Activated naive CD4-positive, alpha-beta T cell treated with anti-CD3 and anti-CD28 coated beads for 36 hours (primary cell): ENCODE measurements at regions not wholly inside any gene's neighbourhood (a gene's known extent, or its start where the extent isn't known, plus 50 kb on each side); places are given as distances from the start of the nearest gene placed in this dataset.

Source experiments
- CTCF ChIA-PET: fragments of 350-600 bp; sonication (Branson Sonifier 250); formaldehyde crosslinking; loops from one replicate; lab custom pipeline; 2021; ENCODE audit warnings: antibody characterized with exemption; lab: Charles Lee
- DNase-seq: peaks from one replicate; pipeline ENCODE4 v3.0.0-alpha.2; 2020
- H3K27ac Mint-ChIP-seq: one replicate; pipeline ENCODE4 v1.8.0; 2021; ENCODE audit warnings: mild to moderate bottlenecking, mixed read lengths
- H3K27me3 Mint-ChIP-seq: one replicate; pipeline ENCODE4 v1.8.0; 2021; ENCODE audit warnings: low read depth, mixed read lengths
- H3K36me3 Mint-ChIP-seq: one replicate; pipeline ENCODE4 v1.8.0; 2021; ENCODE audit warnings: low read depth, mixed read lengths
- H3K4me1 Mint-ChIP-seq: one replicate; pipeline ENCODE4 v1.8.0; 2021; ENCODE audit warnings: low read depth, mixed read lengths
- H3K4me3 Mint-ChIP-seq: one replicate; pipeline ENCODE4 v1.8.0; 2021; ENCODE audit warnings: mild to moderate bottlenecking, moderate library complexity, mixed read lengths
- H3K9me3 Mint-ChIP-seq: one replicate; pipeline ENCODE4 v1.8.0; 2021; ENCODE audit warnings: mixed read lengths
- intact Hi-C: fragments of 100-400 bp; cut with micrococcal nuclease; formaldehyde crosslinking; loops from one replicate; pipeline ENCODE4 v1.15.1; 2023

DNA sequence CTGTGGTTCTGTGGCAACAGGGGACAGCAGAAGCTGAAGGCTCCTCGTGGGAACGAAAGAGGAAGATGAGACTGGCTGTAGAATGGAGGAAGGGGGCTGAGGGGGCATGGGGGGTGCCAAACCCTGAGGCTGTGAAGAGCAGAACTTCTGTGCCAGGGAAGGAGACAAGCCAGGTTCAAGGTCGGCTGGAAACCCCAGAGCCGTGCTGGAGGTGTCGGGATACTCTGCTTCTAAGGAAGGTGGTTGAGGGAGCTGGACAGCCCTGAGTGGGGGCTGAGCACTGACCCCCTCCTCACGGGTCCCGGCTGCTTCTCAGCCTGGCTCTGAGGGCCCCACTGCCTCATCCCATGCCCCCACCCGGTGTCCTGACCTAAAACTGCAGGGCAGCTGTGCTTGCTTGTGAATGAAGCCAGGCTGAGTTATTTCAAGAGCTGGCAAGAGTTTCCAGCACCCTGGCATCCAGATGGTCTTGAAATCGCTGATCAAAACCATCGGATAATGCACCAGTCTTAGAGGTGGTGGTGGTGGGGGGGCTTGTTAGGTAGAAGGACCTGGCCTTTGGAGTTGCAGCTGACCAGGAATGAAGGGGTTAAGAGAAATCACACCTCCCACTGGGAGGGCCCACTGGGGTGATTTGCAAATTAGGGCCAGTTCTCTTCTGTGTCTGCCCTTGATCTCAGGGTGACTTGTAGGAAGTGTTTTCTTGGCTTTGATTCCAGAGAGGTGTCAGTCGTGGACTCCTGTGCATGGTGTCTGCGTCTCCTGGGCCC lies 218.9 kb upstream of the C1orf174 start:
- Mint-ChIP-seq H3K27ac (no peak overlapping the region), H3K4me3 (no peak overlapping the region), H3K27me3 (no peaks in the 10 kb centered on the region), H3K9me3 (peaks cover 8% of the 10 kb centered on the region), H3K36me3 (no peaks in the 10 kb centered on the region), H3K4me1 (no peaks in the 10 kb centered on the region)
- DNase-seq, result no peak
- intact Hi-C loops, result no loop called here
- CTCF ChIA-PET, result no interaction called here

DNA sequence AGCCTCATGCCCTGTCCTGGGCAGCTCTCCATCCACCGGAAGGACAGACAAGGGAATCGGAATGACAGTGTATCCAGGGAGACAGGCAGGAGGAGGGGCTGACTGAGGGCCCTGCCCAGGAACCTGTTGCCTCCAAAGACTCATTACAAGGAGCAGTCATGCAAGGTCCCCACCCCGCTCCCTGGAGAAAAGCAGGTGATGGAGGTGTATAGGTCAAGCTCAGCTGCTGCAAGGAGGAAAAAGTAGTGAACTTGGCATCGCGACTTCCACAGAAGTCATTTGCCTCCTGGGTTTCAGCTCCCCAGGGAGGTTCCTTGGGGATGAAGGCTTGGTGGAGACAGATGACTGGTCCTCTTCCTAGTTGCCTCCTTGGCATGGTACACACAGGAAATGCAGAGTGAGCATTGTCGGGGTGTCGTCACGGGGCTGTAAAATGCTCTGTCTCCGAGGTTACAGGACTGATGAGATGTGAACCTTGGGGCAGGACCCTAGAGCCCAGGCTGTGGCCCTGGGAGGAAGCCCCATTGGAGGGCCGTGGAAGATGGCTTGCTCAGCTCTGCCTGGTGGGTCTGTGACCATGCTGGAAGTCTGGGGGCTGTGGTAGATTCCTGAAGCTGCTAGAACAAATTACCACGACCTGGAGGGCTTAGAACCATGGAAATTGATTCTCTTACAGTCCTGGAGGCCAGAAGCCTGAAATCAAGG lies 219.6 kb upstream of the C1orf174 start:
- peaks cover 2% of the 10 kb centered on the region for H3K9me3 Mint-ChIP-seq
- H3K4me3 Mint-ChIP-seq, result no peak overlapping the region
- no peaks in the 10 kb centered on the region for H3K36me3 Mint-ChIP-seq
- H3K27ac Mint-ChIP-seq, result no peak overlapping the region
- H3K27me3 Mint-ChIP-seq, result no peaks in the 10 kb centered on the region
- H3K4me1 Mint-ChIP-seq, result no peaks in the 10 kb centered on the region
- intact Hi-C loops, result no loop called here
- CTCF ChIA-PET, result no interaction called here
- no peak for DNase-seq

DNA sequence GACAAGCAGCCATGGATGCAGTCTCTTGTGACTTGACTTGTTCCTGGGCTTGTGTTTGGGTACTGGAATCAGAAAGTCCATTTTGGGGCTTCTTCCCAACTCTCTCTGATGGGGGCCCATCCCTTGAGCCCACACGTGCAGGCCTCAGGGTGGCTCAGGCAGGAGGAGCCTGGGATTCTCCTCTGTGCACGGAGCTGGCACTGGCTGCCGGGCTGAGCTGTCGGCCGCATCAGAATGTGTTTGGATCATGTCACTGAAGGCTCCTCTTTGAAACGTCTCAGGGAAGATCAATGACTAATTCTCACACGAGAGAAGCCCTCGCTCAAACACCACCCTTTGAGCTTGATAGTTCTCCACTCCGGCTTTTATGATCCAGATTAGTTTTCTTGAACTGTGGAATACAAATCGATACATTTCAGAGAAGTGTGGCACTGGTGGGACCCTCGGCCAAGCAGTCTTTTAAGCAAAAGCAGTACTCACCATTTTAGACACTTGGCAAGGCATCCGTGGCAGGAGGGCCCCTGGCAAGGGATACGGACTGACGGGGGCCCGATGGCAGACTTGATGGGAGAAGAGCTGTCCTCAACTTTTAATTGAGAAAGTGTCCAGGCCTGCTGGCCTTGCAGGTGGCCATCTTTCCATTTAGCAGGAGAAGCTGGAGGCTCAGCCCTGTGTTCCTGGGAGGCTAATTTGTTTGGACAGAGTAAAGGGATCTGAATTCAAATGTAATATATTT lies 220.7 kb upstream of the C1orf174 start:
- intact Hi-C loops, result no loop called here
- no peak overlapping the region for H3K27ac Mint-ChIP-seq
- H3K4me1 Mint-ChIP-seq, result no peaks in the 10 kb centered on the region
- no peaks in the 10 kb centered on the region for H3K27me3 Mint-ChIP-seq
- no peak overlapping the region for H3K4me3 Mint-ChIP-seq
- CTCF ChIA-PET, result no interaction called here
- H3K9me3 Mint-ChIP-seq, result no peaks in the 10 kb centered on the region
- no peak for DNase-seq
- H3K36me3 Mint-ChIP-seq, result no peaks in the 10 kb centered on the region

DNA sequence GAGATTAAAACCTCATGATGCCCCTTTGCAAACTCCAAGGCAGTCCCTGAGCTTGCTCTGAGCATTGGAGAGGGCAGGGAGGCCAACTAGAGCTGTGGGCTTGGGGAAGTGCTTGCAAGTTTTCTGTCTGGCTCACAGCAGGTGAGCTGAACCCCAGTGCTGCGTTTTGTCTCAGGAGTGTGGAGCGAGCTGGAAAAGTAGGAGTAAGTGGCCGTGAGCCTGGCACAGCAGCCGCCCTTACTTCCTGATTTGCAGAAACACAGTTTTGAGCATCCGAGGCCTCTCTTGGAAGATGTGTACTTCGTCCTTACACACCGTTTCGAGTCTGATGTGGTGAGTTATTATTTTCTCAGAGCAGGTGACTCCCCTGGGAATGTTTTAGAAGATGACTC lies 221.2 kb upstream of the C1orf174 start:
- intact Hi-C loops, result no loop called here
- CTCF ChIA-PET, result no interaction called here
- no peaks in the 10 kb centered on the region for H3K36me3 Mint-ChIP-seq
- H3K4me1 Mint-ChIP-seq, result no peaks in the 10 kb centered on the region
- H3K27ac Mint-ChIP-seq, result no peak overlapping the region
- no peak overlapping the region for H3K4me3 Mint-ChIP-seq
- no peaks in the 10 kb centered on the region for H3K27me3 Mint-ChIP-seq
- H3K9me3 Mint-ChIP-seq, result peaks cover 1% of the 10 kb centered on the region
- no peak for DNase-seq

DNA sequence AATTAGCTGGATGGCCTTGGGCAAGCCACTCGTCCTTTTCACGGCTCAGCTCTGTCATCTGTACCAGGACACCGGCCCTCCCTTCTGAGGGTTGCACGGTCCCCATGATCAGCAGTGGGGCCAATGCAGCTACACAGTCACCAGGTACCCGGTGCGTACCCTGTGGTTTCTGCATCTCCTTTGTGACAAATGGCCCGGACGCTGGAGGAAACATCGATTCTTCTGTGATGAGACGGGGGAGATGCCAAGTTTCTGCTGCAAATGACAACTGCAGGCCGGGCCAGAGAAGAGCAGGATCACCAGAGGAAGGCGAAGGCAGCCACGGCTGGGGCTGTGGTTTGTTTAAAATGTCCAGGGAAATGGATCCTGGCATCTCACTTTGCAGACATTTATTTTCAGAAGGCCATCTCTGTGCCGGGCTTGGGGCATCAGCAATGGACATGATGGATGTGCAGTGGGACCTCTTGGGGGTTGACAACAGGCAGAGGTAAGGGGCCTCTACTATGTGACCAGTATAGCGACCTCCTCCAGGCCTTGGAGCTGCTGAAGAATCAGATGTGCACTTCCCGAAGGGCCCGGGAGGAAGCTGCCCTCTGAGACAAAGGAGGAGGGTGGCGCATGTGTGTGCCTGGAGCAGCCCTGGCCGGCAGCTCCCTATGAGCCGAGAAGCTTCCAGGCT lies 221.9 kb upstream of the C1orf174 start:
- intact Hi-C loops, result no loop called here
- no peak overlapping the region for H3K4me3 Mint-ChIP-seq
- H3K36me3 Mint-ChIP-seq, result no peaks in the 10 kb centered on the region
- CTCF ChIA-PET, result no interaction called here
- no peaks in the 10 kb centered on the region for H3K4me1 Mint-ChIP-seq
- no peak overlapping the region for H3K27ac Mint-ChIP-seq
- no peak for DNase-seq
- H3K27me3 Mint-ChIP-seq, result no peaks in the 10 kb centered on the region
- H3K9me3 Mint-ChIP-seq, result peaks cover 4% of the 10 kb centered on the region

DNA sequence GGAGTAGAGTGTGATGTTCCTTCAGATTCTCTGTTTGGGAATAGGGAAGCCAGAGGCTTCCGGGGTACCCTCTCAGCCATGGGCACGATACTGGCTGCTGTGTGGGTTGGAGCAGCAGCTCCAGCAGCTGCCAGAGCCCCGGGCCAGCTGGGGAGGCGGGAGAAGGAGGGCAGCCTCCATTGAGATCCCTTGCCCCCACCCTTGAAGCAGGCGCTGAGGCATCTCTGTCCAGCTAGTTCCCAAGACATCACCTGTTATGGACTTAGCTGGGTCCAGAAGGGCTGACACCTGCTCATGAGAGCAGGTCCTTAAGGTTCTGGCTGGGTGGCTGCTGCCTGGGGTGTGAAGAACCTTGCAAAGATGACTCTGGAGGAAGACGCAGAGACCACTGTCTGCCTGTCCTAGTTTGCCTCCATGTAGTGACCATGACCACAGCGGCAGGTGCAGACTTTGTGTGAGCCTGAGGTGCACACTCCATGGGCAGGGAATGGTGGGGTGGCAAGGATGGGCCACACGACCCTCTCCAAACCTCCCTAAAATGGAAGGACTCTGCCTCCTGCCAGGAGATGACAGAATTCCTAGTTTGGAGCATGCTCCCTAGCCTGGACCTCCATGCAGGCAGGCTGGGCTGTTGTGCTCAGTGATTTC lies 222.6 kb upstream of the C1orf174 start:
- intact Hi-C loops, result no loop called here
- no peaks in the 10 kb centered on the region for H3K36me3 Mint-ChIP-seq
- no peak overlapping the region for H3K4me3 Mint-ChIP-seq
- DNase-seq, result no peak
- no peaks in the 10 kb centered on the region for H3K27me3 Mint-ChIP-seq
- peaks cover 6% of the 10 kb centered on the region for H3K9me3 Mint-ChIP-seq
- no peaks in the 10 kb centered on the region for H3K4me1 Mint-ChIP-seq
- CTCF ChIA-PET, result no interaction called here
- no peak overlapping the region for H3K27ac Mint-ChIP-seq

DNA sequence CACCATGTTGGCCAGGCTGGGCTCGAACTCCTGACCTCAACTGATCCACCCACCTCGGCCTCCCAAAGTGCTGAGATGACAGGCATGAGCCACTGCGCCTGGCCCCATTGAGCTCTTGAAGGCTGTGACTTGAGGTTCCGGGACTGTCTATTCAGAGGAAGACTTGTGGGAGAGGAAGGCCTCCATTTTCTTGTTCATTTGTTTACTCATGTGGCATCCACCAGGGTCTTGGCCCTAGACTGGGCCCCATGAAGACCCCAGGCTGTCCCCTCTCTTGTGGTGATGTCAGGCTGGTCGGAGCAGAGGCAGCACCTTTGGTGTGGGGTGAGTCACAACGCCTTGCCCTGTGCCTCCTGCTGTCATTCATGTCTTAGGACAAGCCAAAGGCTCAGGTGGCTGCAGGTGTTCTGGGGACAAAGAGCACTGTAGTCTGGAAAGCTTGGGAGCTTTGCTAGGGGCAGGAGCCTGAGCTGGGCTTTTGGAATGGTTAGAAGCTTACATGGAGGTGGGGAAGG lies 224.6 kb upstream of the C1orf174 start:
- Mint-ChIP-seq H3K4me1 (no peaks in the 10 kb centered on the region), H3K27ac (no peak overlapping the region), H3K9me3 (peaks cover 6% of the 10 kb centered on the region), H3K36me3 (no peaks in the 10 kb centered on the region), H3K27me3 (no peaks in the 10 kb centered on the region), H3K4me3 (no peak overlapping the region)
- CTCF ChIA-PET, result no interaction called here
- DNase-seq, result no peak
- intact Hi-C loops, result no loop called here

DNA sequence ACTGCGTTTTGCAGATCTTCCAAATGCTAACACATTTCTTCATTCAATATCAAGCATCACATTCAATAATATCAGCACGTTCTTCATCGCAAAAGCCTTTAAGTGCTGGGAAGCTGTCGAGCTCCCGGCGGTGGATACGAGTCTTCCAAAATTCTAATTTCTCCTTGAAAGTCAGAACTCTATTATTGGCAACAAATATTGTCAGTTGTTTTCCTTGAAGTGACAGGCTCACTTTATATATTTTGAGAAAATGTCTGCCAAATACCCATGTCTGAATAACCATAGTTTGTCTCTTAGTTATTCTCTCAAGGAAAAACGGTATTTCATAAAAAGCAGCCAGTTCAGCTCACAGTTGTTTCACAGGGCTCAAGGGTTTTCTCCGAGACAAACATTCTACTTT lies 226.2 kb upstream of the C1orf174 start:
- H3K36me3 Mint-ChIP-seq, result no peaks in the 10 kb centered on the region

DNA sequence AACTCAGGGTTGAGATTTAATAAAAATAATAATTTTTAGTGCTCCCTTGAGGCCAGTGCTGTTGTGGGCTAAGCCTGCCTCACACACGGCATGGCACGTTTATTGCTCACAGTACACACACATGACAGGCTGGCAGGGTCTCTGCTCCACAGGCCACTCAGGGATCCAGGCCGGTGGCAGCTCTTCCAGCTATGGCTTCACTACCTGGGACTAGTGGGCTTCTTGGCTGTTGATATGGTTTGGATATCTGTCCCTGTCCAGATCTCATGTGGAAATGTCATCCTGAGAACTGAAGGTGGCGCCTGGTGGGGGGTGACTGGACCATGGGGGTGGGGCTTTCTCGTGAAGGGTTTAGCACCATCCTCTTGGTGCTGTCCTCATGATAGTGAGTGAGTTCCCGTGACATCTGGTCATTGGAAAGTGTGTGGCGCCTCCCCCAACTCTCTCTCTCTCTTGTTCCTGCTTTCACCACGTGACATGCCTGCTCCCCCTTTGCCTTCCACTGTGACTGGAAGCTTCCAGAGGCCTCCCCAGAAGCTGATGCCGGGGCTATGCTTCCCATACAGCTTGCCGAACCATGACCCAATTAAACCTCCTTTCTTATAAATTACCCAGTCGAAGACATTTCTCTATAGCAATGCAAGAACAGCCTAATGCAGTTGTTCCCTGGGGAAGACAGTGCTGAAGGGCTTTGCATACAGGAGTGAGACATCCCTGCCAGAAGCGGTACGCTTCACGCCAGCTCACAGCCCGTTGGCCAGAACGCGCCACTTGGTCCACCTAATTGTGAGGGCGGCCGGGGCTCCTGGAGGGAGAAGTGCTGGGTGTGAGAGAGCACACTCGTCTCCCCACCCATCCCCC lies 226.9 kb upstream of the C1orf174 start:
- H3K9me3 Mint-ChIP-seq, result peaks cover 6% of the 10 kb centered on the region
- no peaks in the 10 kb centered on the region for H3K4me1 Mint-ChIP-seq
- no peak for DNase-seq
- no peaks in the 10 kb centered on the region for H3K36me3 Mint-ChIP-seq
- CTCF ChIA-PET, result no interaction called here
- no peak overlapping the region for H3K27ac Mint-ChIP-seq
- intact Hi-C loops, result no loop called here
- H3K27me3 Mint-ChIP-seq, result no peaks in the 10 kb centered on the region
- H3K4me3 Mint-ChIP-seq, result no peak overlapping the region

More for the DNA sequence above, 226.2 kb upstream of the C1orf174 start:
- H3K4me1 Mint-ChIP-seq, result no peaks in the 10 kb centered on the region
- H3K27ac Mint-ChIP-seq, result no peak overlapping the region
- intact Hi-C loops, result no loop called here
- H3K27me3 Mint-ChIP-seq, result no peaks in the 10 kb centered on the region
- no peak overlapping the region for H3K4me3 Mint-ChIP-seq
- H3K9me3 Mint-ChIP-seq, result peaks cover 6% of the 10 kb centered on the region
- DNase-seq, result no peak
- CTCF ChIA-PET, result interaction anchor here (0.7 kb wide), 1 partner anchor 159 kb away, joined by 3 read pairs; no protein-coding TSS in a partner anchor

DNA sequence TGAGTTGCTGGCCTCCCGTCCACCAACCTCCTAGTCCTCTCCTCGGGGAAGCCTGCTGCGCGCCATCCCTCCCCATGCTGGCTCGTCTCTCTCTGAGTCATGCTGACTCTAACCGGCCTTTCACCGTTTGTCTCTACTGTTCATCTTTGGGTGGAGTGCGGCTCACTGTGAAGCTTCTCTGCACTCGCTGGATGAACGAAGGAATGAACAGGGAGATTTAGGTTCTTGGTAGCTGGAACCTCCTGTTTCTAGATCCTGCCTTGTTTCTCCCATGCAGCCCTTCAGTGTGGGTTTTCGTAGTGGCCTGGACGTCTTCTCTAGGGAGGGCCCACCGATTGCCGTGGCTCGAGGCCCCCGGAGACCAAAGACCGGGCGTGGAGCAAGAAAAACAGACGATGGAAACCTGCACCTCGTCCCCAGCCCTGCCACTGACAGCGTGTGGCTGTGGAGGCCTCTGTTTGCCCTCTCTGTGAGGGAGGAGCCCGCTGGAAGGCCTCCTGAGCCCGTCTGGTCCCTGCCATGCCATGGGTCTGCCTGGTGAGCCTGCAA lies 227.6 kb upstream of the C1orf174 start:
- H3K36me3 Mint-ChIP-seq, result no peaks in the 10 kb centered on the region
- no peak for DNase-seq
- H3K4me3 Mint-ChIP-seq, result no peak overlapping the region
- intact Hi-C loops, result no loop called here
- no peaks in the 10 kb centered on the region for H3K4me1 Mint-ChIP-seq
- peaks cover 6% of the 10 kb centered on the region for H3K9me3 Mint-ChIP-seq
- H3K27me3 Mint-ChIP-seq, result no peaks in the 10 kb centered on the region
- no peak overlapping the region for H3K27ac Mint-ChIP-seq
- CTCF ChIA-PET, result no interaction called here

DNA sequence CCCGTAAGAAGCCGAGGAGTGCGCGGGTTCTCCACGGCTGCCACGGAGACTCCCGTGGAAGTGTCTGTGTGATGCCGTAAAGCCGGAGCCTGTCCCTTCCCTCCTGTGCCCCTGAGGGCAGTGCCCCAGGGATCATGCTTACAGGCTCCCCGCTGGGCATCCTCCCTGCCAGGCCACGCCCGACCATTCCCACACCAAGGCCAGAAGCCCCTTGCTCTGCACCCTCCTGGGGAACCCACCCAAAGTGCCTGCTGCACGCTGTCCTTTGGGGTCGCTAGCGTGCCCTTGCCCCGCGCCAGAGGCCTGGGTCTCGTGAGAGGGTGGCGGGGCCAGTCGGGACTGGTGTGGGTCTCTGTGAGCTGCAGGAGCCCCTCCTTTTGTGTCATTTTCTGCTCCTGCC lies 228.5 kb upstream of the C1orf174 start:
- CTCF ChIA-PET, result no interaction called here
- no peaks in the 10 kb centered on the region for H3K27me3 Mint-ChIP-seq
- no peak overlapping the region for H3K4me3 Mint-ChIP-seq
- peaks cover 6% of the 10 kb centered on the region for H3K9me3 Mint-ChIP-seq
- no peaks in the 10 kb centered on the region for H3K4me1 Mint-ChIP-seq
- intact Hi-C loops, result no loop called here
- no peak overlapping the region for H3K27ac Mint-ChIP-seq
- H3K36me3 Mint-ChIP-seq, result no peaks in the 10 kb centered on the region
- no peak for DNase-seq
